NB4 (cell line): ENCODE measurements at regions not wholly inside any gene's neighbourhood (a gene's known extent, or its start where the extent isn't known, plus 50 kb on each side); places are given as distances from the start of the nearest gene placed in this dataset.

Experiments
- MAX ChIP-seq: IDR thresholded peaks from 2 replicates; pipeline ENCODE4 v1.6.1; 2011; ENCODE audit warnings: low read depth, low read length
- MYC ChIP-seq: IDR thresholded peaks from 2 replicates; pipeline ENCODE4 v1.6.1; 2011; ENCODE audit warnings: low read depth, low read length
- POLR2A ChIP-seq: IDR thresholded peaks from 2 replicates; pipeline ENCODE4 v1.6.1; 2011; ENCODE audit warnings: mild to moderate bottlenecking; ENCODE audit not compliant: insufficient read length; ENCODE audit errors: extremely low read depth
- TF ChIP-seq, protein P1 (sequence below): IDR thresholded peaks from one replicate; pipeline ENCODE4 v1.5.1; 2012; ENCODE audit warnings: low read depth, low read length

GRCh38 chr12:89879766-89880165, 171.1 kb upstream of the ATP2B1 start:
- TF ChIP-seq POLR2A: no peak
- TF ChIP-seq, protein P1, sequence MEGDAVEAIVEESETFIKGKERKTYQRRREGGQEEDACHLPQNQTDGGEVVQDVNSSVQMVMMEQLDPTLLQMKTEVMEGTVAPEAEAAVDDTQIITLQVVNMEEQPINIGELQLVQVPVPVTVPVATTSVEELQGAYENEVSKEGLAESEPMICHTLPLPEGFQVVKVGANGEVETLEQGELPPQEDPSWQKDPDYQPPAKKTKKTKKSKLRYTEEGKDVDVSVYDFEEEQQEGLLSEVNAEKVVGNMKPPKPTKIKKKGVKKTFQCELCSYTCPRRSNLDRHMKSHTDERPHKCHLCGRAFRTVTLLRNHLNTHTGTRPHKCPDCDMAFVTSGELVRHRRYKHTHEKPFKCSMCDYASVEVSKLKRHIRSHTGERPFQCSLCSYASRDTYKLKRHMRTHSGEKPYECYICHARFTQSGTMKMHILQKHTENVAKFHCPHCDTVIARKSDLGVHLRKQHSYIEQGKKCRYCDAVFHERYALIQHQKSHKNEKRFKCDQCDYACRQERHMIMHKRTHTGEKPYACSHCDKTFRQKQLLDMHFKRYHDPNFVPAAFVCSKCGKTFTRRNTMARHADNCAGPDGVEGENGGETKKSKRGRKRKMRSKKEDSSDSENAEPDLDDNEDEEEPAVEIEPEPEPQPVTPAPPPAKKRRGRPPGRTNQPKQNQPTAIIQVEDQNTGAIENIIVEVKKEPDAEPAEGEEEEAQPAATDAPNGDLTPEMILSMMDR: no peak
- no peak for TF ChIP-seq MAX
- no peak for TF ChIP-seq MYC
